MM.1S (cell line): ENCODE measurements at regions not wholly inside any gene's neighbourhood (a gene's known extent, or its start where the extent isn't known, plus 50 kb on each side); places are given as distances from the start of the nearest gene placed in this dataset.

Experiments used
- DNase-seq: peaks from one replicate; pipeline ENCODE4 v3.0.0-alpha.2; 2015
- H2AFZ ChIP-seq: fragments of 300-600 bp; sonication (generic); 2 replicates; pipeline ENCODE4 v1.6.0; 2016; ENCODE audit warnings: antibody characterized with exemption, low read length
- H3F3A ChIP-seq: fragments of 300-600 bp; sonication (generic); 2 replicates; pipeline ENCODE4 v1.6.1; 2016; ENCODE audit warnings: mild to moderate bottlenecking, antibody characterized with exemption, low read length, moderate library complexity, mixed read lengths; ENCODE audit not compliant: insufficient read depth
- H3K27ac ChIP-seq: fragments of 300-600 bp; sonication (generic); 2 replicates; pipeline ENCODE4 v1.5.1; 2016; ENCODE audit warnings: mild to moderate bottlenecking, low read length
- H3K27me3 ChIP-seq: fragments of 300-600 bp; sonication (generic); replicated peaks from 2 replicates; pipeline ENCODE4 v1.6.0; 2016; ENCODE audit warnings: low read length; ENCODE audit not compliant: insufficient read depth
- H3K36me3 ChIP-seq: fragments of 300-600 bp; sonication (generic); replicated peaks from 2 replicates; pipeline ENCODE4 v1.6.1; 2016; ENCODE audit warnings: mild to moderate bottlenecking, low read length, mixed read lengths; ENCODE audit not compliant: insufficient read depth
- H3K4me1 ChIP-seq: fragments of 300-600 bp; sonication (generic); 2 replicates; pipeline ENCODE4 v1.6.1; 2016; ENCODE audit warnings: low read length, mixed read lengths
- H3K4me2 ChIP-seq: fragments of 300-600 bp; sonication (generic); 2 replicates; pipeline ENCODE4 v1.6.0; 2016; ENCODE audit warnings: low read depth, low read length
- H3K4me3 ChIP-seq: fragments of 300-600 bp; sonication (generic); 2 replicates; pipeline ENCODE4 v1.5.1; 2016; ENCODE audit warnings: low read length, mixed read lengths
- H3K79me2 ChIP-seq: fragments of 300-600 bp; sonication (generic); 2 replicates; pipeline ENCODE4 v1.6.1; 2016; ENCODE audit warnings: mixed run types, low read length, mixed read lengths
- H3K9ac ChIP-seq: fragments of 300-600 bp; sonication (generic); 2 replicates; pipeline ENCODE4 v1.6.1; 2016; ENCODE audit warnings: low read length, mixed read lengths
- H3K9me2 ChIP-seq: fragments of 300-600 bp; sonication (generic); replicated peaks from 2 replicates; pipeline ENCODE4 v1.6.1; 2016; ENCODE audit warnings: mild to moderate bottlenecking, low read length, mixed read lengths; ENCODE audit not compliant: insufficient read depth
- H3K9me3 ChIP-seq: fragments of 300-600 bp; sonication (generic); replicated peaks from 2 replicates; pipeline ENCODE4 v1.6.1; 2016; ENCODE audit warnings: mild to moderate bottlenecking, low read length, mixed read lengths; ENCODE audit not compliant: insufficient read depth
- H4K20me1 ChIP-seq: fragments of 300-600 bp; sonication (generic); 2 replicates; pipeline ENCODE4 v1.6.1; 2016; ENCODE audit warnings: mild to moderate bottlenecking, low read length, moderate library complexity, mixed read lengths; ENCODE audit not compliant: insufficient read depth
- CTCF ChIP-seq: fragments of 300-600 bp; sonication (generic); IDR thresholded peaks from 2 replicates; pipeline ENCODE4 v1.5.1; 2016; ENCODE audit warnings: antibody characterized with exemption, low read length, mixed read lengths
- EZH2 ChIP-seq: fragments of 300-600 bp; sonication (generic); optimal IDR thresholded peaks from 2 replicates; pipeline ENCODE3; 2017; ENCODE audit warnings: low read depth, mild to moderate bottlenecking, antibody characterized with exemption, low read length, mixed read lengths
- EZH2phosphoT487 ChIP-seq: fragments of 300-600 bp; sonication (generic); IDR thresholded peaks from 2 replicates; pipeline ENCODE4 v1.6.1; 2018; ENCODE audit warnings: antibody characterized with exemption, low read length

GRCh38 chr20:40326784-40327183 is 362.3 kb downstream of the MAFB start:
- no peaks in the 10 kb centered on the region for H3F3A ChIP-seq
- no peak overlapping the region for H3K9ac ChIP-seq
- no peaks in the 10 kb centered on the region for H3K79me2 ChIP-seq
- no peaks in the 10 kb centered on the region for H3K36me3 ChIP-seq
- no peak overlapping the region for H3K4me3 ChIP-seq
- no peaks in the 10 kb centered on the region for H4K20me1 ChIP-seq
- no peaks in the 10 kb centered on the region for H3K27me3 ChIP-seq
- H3K9me3 ChIP-seq, result no peaks in the 10 kb centered on the region
- no peak overlapping the region for H3K27ac ChIP-seq
- H3K9me2 ChIP-seq, result no peaks in the 10 kb centered on the region
- no peak for TF ChIP-seq EZH2phosphoT487
- no peak for TF ChIP-seq CTCF
- no peak for TF ChIP-seq EZH2
- no peaks in the 10 kb centered on the region for H3K4me1 ChIP-seq
- H2AFZ ChIP-seq, result no peak overlapping the region
- no peak overlapping the region for H3K4me2 ChIP-seq
- no peak for DNase-seq

GRCh38 chr20:40325006-40325568 is 363.9 kb downstream of the MAFB start:
- H3K4me3 ChIP-seq, result no peak overlapping the region
- H3K9me2 ChIP-seq, result no peaks in the 10 kb centered on the region
- H4K20me1 ChIP-seq, result no peaks in the 10 kb centered on the region
- no peak for TF ChIP-seq EZH2
- no peak for TF ChIP-seq EZH2phosphoT487
- no peak for TF ChIP-seq CTCF
- no peaks in the 10 kb centered on the region for H3K36me3 ChIP-seq
- H3K27ac ChIP-seq, result no peak overlapping the region
- DNase-seq, result no peak
- H3K79me2 ChIP-seq, result no peaks in the 10 kb centered on the region
- H3K4me1 ChIP-seq, result no peaks in the 10 kb centered on the region
- no peak overlapping the region for H3K4me2 ChIP-seq
- H3K27me3 ChIP-seq, result no peaks in the 10 kb centered on the region
- no peak overlapping the region for H2AFZ ChIP-seq
- H3K9me3 ChIP-seq, result no peaks in the 10 kb centered on the region
- H3K9ac ChIP-seq, result no peak overlapping the region
- no peaks in the 10 kb centered on the region for H3F3A ChIP-seq

GRCh38 chr20:40323361-40323794 is 365.7 kb downstream of the MAFB start:
- Histone ChIP-seq H3K36me3 (no peaks in the 10 kb centered on the region), H3K4me2 (no peak overlapping the region), H3K9me2 (no peaks in the 10 kb centered on the region), H4K20me1 (no peaks in the 10 kb centered on the region), H3K9me3 (no peaks in the 10 kb centered on the region), H3K4me3 (no peak overlapping the region), H3F3A (no peaks in the 10 kb centered on the region), H2AFZ (no peak overlapping the region), H3K9ac (no peak overlapping the region), H3K4me1 (no peaks in the 10 kb centered on the region), H3K27me3 (no peaks in the 10 kb centered on the region), H3K79me2 (no peaks in the 10 kb centered on the region), H3K27ac (no peak overlapping the region)
- DNase-seq, result no peak
- TF ChIP-seq EZH2phosphoT487 (no peak), EZH2 (no peak), CTCF (no peak)
